22Rv1 (cell line): ENCODE measurements at regions not wholly inside any gene's neighbourhood (a gene's known extent, or its start where the extent isn't known, plus 50 kb on each side); places are given as distances from the start of the nearest gene placed in this dataset.
"Not testable (repeated sequence)": the region's sequence is repeated elsewhere in the genome, so short reads cannot be mapped to it uniquely, and the experiment has no call there.

Source experiments
- CTCF ChIP-seq: fragments of 450-650 bp; IDR thresholded peaks from 2 replicates; pipeline ENCODE4 v1.5.1; 2017; ENCODE audit warnings: mild to moderate bottlenecking
- ZFX ChIP-seq: fragments of 450-650 bp; IDR thresholded peaks from 2 replicates; pipeline ENCODE4 v1.6.1; 2017; ENCODE audit warnings: antibody characterized with exemption, borderline replicate concordance

GRCh38 chr1:53399370-53400133 is 59.6 kb upstream of the DMRTB1 start:
- not testable (repeated sequence) for TF ChIP-seq CTCF, ZFX
